LNCaP clone FGC (cell line): ENCODE measurements at regions not wholly inside any gene's neighbourhood (a gene's known extent, or its start where the extent isn't known, plus 50 kb on each side); places are given as distances from the start of the nearest gene placed in this dataset.

Experiments used
- DNase-seq: peaks from one replicate; pipeline ENCODE4 v3.0.0-alpha.2; 2011; ENCODE audit warnings: low read depth
- H3K4me3 ChIP-seq: 2 replicates; pipeline ENCODE4 v1.5.1; 2011; ENCODE audit warnings: mild to moderate bottlenecking, low read depth, low read length, control low read depth
- TF ChIP-seq, protein P1 (sequence below): IDR thresholded peaks from 2 replicates; pipeline ENCODE4 v1.5.1; 2012; ENCODE audit warnings: mild to moderate bottlenecking; ENCODE audit not compliant: control insufficient read depth, insufficient read depth; ENCODE audit errors: extremely low read depth

DNA sequence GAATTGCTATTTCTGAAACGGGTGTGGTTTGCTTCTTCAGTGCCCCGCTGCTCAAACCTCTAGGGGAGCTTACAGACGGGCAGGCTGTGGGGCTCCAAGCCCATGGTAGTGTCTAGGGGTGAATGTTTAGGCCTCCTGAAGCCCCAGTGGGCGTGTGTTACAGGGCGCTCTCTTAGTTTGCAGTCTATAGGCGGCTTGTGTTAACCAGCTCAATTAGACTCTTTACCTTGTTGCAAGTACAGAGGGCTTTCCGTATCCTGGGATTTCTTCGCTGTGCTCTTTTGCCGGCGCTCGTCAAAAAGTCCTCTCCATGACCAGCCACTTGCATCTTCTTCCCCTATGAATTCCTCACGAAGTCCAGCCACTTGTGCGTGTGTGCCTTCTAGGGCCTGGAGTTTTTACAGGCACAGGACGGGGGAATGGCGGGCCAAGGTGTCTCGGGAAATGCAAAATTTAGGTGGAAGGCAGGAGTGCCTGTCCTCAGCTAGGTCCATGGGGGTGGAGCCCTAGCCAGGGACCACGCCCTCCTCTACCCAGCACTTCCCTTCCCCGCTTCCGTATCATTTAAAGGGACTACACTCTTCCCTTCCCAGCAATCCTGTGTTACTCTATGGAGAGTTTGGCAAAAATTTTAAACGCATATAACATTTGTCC is 94.5 kb downstream of the HTR1B start:
- H3K4me3 ChIP-seq, result no peak overlapping the region

DNA sequence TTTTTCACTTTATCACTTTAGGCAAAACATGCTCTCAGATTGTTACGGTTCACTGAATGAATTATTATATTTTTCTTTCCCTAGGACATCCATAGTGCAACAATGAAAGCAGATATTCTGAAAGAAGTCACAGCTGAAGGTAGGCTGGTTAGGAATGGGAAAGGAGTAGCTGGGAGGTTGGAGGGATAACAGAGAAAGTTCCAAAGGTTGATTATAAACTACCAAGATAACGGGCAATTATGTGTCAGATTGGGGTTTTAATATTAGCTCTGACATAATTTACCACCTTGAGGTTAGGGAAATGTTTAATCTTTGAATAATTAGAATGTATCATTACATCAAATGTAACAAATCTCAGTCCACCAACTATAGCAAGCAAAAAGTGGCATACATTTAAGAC is 96.5 kb downstream of the HTR1B start:
- no peak for DNase-seq
- TF ChIP-seq, protein P1, sequence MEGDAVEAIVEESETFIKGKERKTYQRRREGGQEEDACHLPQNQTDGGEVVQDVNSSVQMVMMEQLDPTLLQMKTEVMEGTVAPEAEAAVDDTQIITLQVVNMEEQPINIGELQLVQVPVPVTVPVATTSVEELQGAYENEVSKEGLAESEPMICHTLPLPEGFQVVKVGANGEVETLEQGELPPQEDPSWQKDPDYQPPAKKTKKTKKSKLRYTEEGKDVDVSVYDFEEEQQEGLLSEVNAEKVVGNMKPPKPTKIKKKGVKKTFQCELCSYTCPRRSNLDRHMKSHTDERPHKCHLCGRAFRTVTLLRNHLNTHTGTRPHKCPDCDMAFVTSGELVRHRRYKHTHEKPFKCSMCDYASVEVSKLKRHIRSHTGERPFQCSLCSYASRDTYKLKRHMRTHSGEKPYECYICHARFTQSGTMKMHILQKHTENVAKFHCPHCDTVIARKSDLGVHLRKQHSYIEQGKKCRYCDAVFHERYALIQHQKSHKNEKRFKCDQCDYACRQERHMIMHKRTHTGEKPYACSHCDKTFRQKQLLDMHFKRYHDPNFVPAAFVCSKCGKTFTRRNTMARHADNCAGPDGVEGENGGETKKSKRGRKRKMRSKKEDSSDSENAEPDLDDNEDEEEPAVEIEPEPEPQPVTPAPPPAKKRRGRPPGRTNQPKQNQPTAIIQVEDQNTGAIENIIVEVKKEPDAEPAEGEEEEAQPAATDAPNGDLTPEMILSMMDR, result no peak
- no peak overlapping the region for H3K4me3 ChIP-seq

More for the DNA sequence above, 94.5 kb downstream of the HTR1B start:
- no peak for DNase-seq
- TF ChIP-seq, protein P1, result no peak

DNA sequence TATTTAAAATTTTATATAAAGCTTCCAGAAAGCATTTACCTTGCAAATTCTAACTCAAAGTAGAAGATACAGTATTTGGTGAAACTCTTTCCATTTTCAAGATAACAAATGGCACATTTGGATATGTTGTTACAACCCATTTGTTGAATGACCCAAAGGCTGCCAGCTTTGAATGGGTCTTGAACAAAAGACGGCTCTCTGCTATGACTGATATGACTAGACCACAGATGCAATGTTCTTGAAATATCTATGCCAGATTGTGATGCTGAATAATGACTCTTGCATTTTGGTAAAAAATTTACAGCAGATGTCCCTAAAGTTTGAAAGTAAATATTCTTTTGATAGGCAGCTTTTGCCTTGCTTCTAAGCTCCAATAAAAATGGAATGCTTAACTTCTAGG is 99.6 kb downstream of the HTR1B start:
- TF ChIP-seq, protein P1, result no peak
- no peak overlapping the region for H3K4me3 ChIP-seq
- DNase-seq, result no peak

DNA sequence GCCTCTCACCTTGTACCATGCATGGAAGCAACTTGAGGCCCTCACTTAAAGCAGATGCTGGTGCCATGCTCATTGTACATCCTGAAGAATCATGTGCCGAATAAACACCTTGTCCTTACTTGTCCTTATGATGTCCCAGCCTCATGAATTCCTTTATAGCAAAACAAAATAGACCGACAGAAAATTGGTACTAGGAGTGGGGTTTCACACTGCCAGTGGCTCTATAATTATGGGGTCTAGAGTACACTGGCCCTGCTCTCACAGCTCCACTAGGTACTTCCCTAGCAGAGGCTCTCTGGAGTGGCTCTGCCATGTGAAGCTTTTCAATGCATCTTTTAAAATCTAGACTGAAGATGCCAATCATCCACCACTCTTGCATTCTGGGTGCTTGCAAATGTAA is 101.2 kb downstream of the HTR1B start:
- no peak for DNase-seq
- TF ChIP-seq, protein P1, result no peak
- no peak overlapping the region for H3K4me3 ChIP-seq

DNA sequence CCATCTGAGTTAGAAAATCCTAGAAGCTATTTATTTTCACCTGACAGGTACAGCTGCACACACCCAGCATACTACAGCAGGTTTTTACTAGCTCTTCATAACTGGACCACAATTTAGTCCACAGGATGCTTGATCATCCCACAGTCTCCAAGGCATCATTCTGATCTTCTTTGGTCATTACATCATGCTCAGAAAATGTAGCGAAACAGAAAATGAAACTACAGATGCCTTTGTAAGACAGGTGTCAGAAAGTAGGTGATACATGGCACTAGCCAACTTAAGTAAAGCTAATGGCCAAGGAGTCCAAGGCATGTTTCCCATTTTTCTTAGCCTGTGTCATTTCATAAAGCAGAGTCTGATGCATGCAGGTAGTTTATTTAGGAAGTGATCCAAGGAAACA is 102.3 kb downstream of the HTR1B start:
- no peak for DNase-seq
- TF ChIP-seq, protein P1, result no peak
- H3K4me3 ChIP-seq, result no peak overlapping the region

DNA sequence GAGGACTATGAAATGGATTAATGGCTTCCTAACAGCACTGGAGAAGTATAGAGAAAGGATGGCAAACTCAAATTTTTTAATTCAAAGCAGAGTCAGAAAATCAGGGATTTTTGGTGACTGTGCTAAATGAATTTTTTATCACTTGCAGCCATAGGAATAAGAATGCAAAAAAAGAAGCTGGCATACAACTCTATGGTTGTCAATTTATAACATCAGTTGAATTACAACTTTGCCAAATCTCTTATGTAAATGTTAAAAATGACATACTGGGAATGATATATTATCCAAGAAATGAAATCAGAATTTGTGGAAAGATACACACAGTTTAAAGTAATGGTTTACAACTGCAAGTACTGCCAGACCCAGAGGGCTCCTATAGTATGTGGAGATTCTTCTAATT is 106.5 kb downstream of the HTR1B start:
- no peak for DNase-seq
- TF ChIP-seq, protein P1, result no peak
- no peak overlapping the region for H3K4me3 ChIP-seq

DNA sequence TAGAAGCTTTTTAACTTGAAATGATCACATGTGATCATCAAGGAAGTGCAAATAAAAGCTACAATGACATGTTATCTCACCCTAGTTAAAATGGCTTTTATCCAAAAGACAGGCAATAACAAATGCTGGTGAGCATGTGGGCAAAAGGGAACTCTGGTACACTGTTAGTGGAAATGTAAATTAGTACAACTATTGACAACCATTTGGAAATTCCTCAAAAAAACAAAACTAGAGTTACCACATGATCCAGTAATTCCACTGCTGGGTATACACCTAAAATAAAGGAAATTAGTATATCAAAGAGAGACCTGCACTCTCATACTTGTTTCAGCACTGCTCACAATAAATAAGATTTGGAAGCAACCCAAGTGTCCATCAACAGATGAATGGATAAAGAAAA is 108.7 kb downstream of the HTR1B start:
- H3K4me3 ChIP-seq, result no peak overlapping the region

More for the DNA sequence above, 108.7 kb downstream of the HTR1B start:
- TF ChIP-seq, protein P1, result no peak
- DNase-seq, result no peak
